ENCODE measurements at regions not wholly inside any gene's neighbourhood (a gene's known extent, or its start where the extent isn't known, plus 50 kb on each side); places are given as distances from the start of the nearest gene placed in this dataset.
"Not testable (repeated sequence)": the region's sequence is repeated elsewhere in the genome, so short reads cannot be mapped to it uniquely, and the experiment has no call there.

DNA sequence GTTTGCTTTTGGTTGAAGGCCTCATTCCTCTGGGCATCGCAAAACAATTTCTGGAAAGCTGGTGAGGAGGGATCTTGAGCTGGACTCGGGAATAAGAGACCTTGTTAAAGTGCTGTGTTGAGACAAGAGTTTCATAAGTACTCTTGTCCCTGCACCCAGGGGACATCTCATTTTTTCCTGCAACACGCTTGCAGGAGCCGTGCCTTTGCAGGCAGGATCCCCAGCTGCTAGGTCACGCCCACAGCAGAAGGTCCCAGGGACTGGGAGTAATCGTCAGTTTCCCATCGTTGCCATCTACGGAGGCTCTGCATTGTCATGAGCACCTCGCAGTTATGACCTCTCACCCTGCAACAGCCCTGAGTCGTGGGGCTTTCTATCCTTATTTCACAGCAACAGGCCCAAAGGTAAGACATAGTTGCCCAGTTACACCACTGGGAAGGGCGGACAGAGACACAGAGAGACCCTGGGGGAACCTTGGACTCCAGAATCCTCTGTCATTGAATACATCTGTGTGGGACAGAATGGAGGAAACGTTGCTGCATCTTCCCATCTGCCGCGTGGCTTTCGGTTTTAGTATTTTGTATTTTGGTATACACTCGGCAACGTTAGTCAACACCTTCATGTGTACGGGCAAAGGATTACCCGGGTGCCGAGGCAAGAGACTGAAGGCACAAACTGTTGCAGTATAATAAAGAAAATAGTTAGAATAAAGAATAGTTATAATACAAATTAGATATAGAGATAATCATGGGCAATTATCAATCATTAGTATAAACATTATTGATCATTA lies 60.4 kb upstream of the DMRTB1 start:
- TF ChIP-seq, protein P1, sequence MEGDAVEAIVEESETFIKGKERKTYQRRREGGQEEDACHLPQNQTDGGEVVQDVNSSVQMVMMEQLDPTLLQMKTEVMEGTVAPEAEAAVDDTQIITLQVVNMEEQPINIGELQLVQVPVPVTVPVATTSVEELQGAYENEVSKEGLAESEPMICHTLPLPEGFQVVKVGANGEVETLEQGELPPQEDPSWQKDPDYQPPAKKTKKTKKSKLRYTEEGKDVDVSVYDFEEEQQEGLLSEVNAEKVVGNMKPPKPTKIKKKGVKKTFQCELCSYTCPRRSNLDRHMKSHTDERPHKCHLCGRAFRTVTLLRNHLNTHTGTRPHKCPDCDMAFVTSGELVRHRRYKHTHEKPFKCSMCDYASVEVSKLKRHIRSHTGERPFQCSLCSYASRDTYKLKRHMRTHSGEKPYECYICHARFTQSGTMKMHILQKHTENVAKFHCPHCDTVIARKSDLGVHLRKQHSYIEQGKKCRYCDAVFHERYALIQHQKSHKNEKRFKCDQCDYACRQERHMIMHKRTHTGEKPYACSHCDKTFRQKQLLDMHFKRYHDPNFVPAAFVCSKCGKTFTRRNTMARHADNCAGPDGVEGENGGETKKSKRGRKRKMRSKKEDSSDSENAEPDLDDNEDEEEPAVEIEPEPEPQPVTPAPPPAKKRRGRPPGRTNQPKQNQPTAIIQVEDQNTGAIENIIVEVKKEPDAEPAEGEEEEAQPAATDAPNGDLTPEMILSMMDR (IDR thresholded peaks at IDR 0.05; ENCODE audit: low read depth, low read length, missing control alignments) = no peak
- no peak for DNase-seq (ENCODE audit: low read depth)
- H3K4me3 ChIP-seq (ENCODE audit: low read depth, low read length) = no peak overlapping the region

DNA sequence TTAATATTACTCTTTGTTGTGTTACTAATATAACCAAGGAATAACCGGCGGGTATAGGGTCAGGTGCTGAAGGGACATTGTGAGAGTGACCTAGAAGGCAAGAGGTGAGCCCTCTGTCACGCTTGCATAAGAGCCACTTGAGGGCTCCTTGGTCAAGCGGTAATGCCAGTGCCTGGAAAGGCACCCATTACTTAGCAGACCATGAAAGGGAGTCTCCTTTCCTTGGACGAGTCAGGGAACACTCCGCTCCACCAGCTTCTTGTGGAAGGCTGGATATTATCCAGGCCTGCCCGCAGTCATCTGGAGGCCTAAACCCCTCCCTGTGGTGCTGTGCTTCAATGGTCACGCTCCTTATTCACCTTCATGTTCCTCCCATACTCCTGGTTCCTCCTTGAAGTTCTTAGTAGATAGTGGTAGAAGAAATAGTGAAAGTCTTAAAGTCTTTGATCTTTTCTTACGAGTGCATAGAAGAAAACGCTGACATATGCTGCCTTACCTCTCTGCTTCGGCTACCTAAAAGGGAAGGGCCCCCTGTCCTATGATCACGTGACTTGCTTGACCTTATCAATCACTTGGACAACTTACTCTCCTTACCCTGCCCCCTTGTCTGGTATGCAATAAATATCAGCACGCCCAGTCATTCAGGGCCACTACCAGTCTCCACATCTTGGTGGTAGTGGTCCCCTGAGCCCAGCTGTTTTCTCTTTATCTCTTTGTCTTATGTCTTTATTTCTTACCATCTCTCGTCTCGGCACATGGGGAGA lies 59.6 kb upstream of the DMRTB1 start:
- DNase-seq (ENCODE audit: low read depth); H3K4me3 ChIP-seq (ENCODE audit: low read depth, low read length): not testable (repeated sequence)

DNA sequence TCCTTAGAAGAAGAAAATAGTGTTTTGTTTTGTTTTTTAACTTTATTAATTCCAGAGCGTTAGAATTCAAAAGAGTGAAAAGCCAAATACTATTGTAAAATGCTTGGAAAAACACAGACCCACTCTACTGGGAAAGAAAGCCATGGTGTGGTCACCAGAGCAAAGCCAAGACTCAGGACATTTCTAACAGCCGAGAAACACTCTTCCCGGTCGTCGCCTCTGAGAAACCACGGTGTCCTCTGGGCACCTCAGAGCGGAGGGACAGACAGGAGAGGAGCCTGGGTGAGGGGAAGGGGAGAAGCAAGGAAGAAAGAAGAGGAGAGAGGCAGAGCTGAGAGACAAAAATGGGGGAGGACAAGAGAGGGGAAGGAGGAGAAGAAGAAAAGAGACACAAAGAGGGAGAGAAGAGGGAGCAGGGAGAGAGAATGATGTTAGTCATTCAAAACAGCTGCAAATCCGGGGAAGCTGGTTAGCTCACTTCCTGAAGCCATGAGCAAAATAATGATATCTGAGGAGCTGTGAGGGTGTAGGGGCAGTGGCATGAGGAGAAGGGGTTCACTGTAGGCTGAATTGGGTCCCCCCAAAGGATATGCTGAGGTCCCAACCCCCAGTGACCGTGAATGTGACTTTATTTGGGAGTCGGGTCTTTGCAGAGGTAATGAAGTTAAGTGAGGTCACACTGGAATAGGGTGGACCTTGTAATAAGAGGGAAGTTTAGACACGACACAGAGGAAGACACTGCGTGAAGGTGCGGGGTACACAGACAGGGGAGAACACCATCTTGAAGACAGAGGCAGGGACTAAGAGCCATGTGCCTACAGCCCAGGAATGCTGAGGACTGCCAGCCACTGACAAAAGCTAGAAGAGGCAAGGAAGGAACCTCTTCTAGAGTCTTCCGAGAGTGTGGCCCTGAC lies 58.2 kb upstream of the DMRTB1 start:
- no peak overlapping the region for H3K4me3 ChIP-seq (ENCODE audit: low read depth, low read length)
- TF ChIP-seq, protein P1 (IDR thresholded peaks at IDR 0.05; ENCODE audit: low read depth, low read length, missing control alignments) = no peak
- DNase-seq (ENCODE audit: low read depth) = no peak

DNA sequence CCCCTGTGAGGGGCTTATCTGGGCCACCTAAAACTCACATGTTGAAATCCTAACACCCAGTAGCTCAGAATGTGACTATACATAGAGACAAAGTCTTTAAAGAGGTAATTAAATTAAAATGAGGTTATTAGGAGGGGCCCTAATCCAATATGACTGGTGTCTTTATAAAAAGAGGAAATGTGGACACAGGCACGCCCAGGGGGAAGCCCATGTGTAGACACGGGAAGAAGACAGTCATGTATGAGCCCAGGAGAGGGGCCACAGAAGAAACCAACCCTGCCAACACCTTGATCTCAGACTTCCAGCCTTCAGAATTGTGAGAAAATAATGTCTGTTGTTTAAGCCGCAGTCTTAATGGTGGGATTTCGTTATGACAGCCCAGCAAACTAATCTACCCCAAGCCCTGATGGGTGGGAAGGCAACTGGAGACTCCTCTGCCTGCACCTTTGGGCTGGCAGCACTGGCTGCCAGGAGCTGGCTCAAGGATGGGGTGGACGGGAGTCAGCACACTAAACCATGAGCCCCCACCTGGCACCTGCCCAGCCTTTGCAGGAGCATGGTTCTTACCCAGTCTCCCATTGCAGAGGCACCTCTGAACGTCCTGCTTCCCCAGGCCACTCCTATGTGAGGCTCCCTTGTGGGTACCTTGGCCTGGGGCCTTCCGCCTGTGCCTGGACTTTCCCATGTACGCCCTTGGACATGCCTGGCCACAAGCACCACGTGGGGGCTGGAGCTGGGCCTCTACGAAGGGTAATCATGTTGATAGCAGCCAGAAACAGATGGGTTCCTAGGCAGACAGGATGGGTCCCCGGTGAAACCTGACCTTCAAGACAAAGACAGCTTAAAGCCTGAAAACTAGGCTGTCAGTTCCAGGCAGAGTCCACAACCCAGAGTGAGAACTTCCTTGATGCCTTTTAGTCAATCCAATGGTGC lies 57.1 kb upstream of the DMRTB1 start:
- no peak overlapping the region for H3K4me3 ChIP-seq (ENCODE audit: low read depth, low read length)
- DNase-seq (ENCODE audit: low read depth) = no peak
- TF ChIP-seq, protein P1 (IDR thresholded peaks at IDR 0.05; ENCODE audit: low read depth, low read length, missing control alignments) = no peak

DNA sequence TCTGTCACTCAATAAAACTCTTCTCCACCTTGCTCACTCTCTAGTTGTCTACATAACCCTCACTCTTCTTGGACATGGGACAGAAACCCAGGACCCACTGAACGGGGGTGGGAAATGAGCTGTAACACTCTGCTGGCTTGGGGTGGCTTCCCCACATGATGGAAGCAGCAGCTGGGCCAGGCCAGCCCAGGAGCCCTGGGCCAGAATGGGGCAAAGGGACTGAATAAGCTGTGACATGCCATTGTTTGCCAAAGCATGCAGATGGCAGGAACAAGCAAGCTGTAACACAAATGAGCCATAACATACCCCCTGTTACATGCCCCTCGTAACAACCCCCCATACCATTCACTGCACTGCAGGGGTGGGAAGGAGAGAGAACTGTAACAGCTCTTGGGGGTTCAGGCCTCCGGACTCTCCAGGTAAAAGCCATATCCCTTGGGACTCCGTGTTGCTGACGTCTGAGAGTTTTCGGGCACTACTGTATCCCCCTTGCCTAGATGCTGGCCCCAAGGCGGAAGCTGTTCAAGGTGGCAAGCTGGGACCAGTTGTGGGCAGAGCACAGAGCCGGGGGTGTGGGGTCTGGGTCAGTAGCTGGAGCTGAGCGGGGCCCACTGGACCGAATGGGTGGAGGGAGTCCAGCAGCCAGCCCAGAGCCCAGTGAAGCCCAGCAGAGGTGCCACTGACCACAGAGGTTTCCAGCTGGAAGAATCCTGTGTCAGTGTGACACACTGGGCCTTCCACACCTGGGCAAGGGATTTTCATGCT lies 56.1 kb upstream of the DMRTB1 start:
- no peak overlapping the region for H3K4me3 ChIP-seq (ENCODE audit: low read depth, low read length)
- TF ChIP-seq, protein P1 (IDR thresholded peaks at IDR 0.05; ENCODE audit: low read depth, low read length, missing control alignments) = no peak
- DNase-seq (ENCODE audit: low read depth) = no peak

DNA sequence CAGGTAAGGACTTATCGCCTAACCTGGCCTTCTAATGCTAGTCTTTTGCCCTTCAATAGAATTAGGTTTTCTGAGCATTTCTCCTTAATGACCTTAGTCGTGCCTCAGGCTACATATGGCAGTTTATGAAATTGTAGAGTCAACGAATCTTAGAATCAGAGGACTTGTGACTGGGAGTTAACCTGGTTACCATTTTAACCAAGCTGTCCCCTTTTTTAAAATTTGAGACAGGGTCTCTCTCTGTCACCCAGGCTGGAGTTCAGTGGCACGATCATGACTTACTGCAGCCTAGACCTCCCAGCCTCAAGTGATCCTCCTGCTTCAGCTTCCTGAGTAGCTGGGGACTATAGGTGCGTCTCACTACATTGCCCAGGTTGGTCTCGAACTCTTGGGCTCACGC lies 53.5 kb upstream of the DMRTB1 start:
- DNase-seq (ENCODE audit: low read depth) = no peak
- TF ChIP-seq, protein P1 (IDR thresholded peaks at IDR 0.05; ENCODE audit: low read depth, low read length, missing control alignments) = no peak
- H3K4me3 ChIP-seq (ENCODE audit: low read depth, low read length) = no peak overlapping the region
